ENCODE measurements at regions not wholly inside any gene's neighbourhood (a gene's known extent, or its start where the extent isn't known, plus 50 kb on each side); places are given as distances from the start of the nearest gene placed in this dataset.

GRCh38 chr2:120879431-120880295 is 144.0 kb downstream of the GLI2 start:
- no peak overlapping the region for H3K4me3 ChIP-seq (ENCODE audit: low read depth, low read length)
- no peak for TF ChIP-seq CTCF (IDR thresholded peaks at IDR 0.05; ENCODE audit: insufficient read depth, low read depth, low read length, missing control alignments)
- no peak for DNase-seq (ENCODE audit: low read depth)

- TF ChIP-seq CTCF (IDR thresholded peaks at IDR 0.05; ENCODE audit: insufficient read depth, low read depth, low read length, missing control alignments), result no peak
- no peak for DNase-seq (ENCODE audit: low read depth)
- H3K4me3 ChIP-seq (ENCODE audit: low read depth, low read length), result no peak overlapping the region
Measured at GRCh38 chr2:120880381-120880780, 144.7 kb downstream of the GLI2 start.

DNA sequence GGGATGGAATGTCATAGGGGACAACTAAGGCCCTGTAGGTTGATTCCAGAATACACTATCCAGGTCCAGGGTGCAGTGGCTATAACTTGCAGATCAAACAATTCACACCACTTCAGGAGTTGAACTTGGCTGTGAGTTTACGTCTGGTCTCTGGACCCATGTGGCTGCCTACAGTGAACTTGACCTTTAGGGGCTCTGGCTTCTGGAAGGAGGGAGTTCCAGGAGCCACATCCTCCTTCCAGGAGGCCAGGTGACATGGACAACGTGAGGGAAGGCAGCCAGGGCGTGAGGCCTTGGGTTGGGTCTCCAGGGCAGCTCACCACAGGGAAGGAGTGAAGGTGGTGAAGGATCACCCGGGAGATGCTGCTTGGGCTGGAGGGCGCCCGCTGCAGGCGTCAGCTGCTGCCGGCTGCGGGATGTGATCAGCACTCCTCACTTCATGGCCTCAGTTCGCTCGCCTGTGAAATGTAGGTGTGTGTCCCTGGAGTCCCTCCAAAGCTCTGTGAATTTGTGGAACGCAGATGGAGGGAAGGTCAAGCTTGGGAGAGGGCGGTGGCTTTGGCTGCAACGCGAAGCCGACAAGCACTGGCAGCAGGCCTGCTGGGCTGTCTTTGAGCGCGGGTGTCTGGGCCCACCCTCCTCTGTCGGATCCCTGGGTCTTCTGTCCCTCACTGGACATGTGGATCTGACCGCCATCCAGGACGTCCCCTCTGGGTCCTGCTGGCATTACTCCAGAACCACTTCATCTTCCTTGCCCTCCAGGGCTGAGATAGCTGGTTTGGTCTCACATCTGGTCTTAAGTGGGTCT is 146.5 kb downstream of the GLI2 start:
- no peak overlapping the region for H3K4me3 ChIP-seq (ENCODE audit: low read depth, low read length)
- no peak for DNase-seq (ENCODE audit: low read depth)
- no peak for TF ChIP-seq CTCF (IDR thresholded peaks at IDR 0.05; ENCODE audit: insufficient read depth, low read depth, low read length, missing control alignments)

DNA sequence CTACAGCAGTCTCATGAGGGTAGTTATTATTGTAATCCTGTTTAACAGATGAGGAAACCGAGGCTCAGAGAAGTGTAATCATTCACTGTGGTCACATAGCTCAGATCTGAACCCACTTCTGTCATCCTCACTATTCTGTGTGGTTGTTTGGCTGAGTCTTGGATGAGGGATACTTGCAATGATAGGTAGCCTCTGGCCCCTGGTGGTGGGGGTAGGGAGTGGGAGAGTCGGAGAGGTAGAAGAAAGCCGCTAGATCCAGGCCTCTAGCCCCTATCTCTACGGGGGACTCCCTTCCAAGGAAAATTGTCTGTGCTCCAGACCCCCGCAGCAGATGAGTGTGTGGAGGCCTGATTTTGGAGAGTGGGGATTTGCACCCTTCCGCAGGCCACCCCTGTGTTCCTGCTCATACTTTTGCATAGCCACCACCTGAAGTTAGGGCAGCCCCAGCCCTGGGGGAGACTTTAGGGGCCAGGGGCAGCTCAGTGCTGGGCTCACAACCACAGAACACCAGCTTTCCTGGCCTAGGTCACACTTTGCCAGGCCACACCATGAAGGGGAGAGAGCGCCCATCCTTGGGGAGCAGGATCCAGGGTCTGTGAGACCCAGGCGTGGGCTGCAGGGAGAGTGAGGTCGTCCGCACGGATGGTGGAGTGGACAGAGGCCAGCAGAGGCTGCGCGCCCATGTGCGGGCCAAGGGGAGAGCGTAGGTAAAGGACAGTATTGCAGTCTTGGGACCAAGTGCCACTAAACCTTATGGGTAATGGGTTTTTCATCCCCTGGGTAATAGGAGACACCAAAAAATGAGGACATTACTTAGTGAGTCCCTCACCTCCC is 148.2 kb downstream of the GLI2 start:
- TF ChIP-seq CTCF (IDR thresholded peaks at IDR 0.05; ENCODE audit: insufficient read depth, low read depth, low read length, missing control alignments), result no peak
- DNase-seq (ENCODE audit: low read depth), result no peak
- H3K4me3 ChIP-seq (ENCODE audit: low read depth, low read length), result no peak overlapping the region

DNA sequence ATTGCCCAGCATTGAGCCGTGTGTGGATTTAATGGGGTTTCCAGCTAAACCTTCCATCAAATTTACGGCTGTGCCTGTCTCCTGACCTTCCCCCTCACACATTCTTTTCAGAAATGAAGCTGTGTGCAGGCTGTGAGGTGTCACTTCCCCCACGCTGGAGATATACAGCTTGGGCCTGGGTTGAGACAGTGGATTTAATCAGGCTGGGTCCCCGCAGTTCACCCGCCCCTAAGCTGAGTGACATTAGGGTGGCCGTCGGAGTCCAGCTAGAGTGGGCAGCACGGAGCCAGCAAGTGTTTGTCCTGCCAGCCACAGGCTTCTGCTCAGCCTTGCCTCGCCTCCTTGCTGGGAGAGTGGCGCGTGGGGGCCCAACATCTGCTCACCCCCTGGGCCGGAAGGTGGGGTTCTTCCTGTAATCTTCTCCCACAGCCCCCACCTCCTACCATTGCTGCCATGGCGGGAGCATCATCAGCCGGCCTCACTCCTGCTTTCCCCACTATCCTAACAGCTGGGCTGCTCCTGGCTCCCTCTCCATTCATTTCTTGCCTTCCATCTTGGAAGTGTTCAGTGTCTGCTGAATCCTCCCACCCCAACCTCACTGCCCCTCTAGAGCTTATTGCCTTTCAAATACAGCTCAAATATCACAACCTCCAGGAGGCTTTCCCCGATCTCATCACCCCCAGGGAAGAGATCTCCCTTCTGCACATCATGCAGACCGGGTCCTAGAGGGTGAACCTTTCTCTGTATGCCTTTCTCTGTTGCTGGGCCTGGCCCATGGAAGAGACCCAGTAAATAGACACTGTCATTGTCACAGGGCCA is 149.0 kb downstream of the GLI2 start:
- DNase-seq (ENCODE audit: low read depth), result no peak
- H3K4me3 ChIP-seq (ENCODE audit: low read depth, low read length), result no peak overlapping the region
- TF ChIP-seq CTCF (IDR thresholded peaks at IDR 0.05; ENCODE audit: insufficient read depth, low read depth, low read length, missing control alignments), result no peak

- no peak overlapping the region for H3K4me3 ChIP-seq (ENCODE audit: low read depth, low read length)
- DNase-seq (ENCODE audit: low read depth), result no peak
- no peak for TF ChIP-seq CTCF (IDR thresholded peaks at IDR 0.05; ENCODE audit: insufficient read depth, low read depth, low read length, missing control alignments)
Measured at GRCh38 chr2:120885321-120885720, 149.7 kb downstream of the GLI2 start.
